ENCODE measurements at regions not wholly inside any gene's neighbourhood (a gene's known extent, or its start where the extent isn't known, plus 50 kb on each side); places are given as distances from the start of the nearest gene placed in this dataset.

DNA sequence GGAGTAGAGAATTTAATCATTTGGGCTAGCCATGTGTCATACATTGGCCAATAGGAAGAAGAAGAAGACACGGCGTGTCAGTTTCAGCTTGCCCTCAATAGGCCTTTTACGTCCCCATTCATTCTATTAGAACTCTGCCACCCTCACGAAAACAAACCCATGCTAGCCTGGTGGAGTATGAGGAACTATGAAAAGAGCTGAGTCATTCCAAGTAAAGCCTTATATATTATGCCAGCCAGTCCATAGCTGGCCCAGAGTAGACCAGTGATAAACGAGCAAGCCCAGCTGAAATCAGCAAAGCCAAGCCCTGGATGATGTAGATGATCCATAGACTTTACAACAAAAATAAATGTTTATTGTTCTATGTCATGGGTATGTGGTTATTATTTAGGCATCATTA, 895.1 kb downstream of the TLE1 start:
- TF ChIP-seq, protein P1, sequence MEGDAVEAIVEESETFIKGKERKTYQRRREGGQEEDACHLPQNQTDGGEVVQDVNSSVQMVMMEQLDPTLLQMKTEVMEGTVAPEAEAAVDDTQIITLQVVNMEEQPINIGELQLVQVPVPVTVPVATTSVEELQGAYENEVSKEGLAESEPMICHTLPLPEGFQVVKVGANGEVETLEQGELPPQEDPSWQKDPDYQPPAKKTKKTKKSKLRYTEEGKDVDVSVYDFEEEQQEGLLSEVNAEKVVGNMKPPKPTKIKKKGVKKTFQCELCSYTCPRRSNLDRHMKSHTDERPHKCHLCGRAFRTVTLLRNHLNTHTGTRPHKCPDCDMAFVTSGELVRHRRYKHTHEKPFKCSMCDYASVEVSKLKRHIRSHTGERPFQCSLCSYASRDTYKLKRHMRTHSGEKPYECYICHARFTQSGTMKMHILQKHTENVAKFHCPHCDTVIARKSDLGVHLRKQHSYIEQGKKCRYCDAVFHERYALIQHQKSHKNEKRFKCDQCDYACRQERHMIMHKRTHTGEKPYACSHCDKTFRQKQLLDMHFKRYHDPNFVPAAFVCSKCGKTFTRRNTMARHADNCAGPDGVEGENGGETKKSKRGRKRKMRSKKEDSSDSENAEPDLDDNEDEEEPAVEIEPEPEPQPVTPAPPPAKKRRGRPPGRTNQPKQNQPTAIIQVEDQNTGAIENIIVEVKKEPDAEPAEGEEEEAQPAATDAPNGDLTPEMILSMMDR (IDR thresholded peaks at IDR 0.05), result no peak
- TF ChIP-seq EP300 (IDR thresholded peaks at IDR 0.05), result no peak
- TF ChIP-seq POLR2A (IDR thresholded peaks at IDR 0.05), result no peak
- TF ChIP-seq POLR2AphosphoS5 (IDR thresholded peaks at IDR 0.05), result no peak

Data from upper lobe of left lung (tissue), 4 donors.